Transverse colon (tissue), 4 donors: ENCODE measurements at regions not wholly inside any gene's neighbourhood (a gene's known extent, or its start where the extent isn't known, plus 50 kb on each side); places are given as distances from the start of the nearest gene placed in this dataset.
A peak's percentile ranks its signal among the peaks of the same experiment; 100 is the strongest.
"Not testable (repeated sequence)": the region's sequence is repeated elsewhere in the genome, so short reads cannot be mapped to it uniquely, and the experiment has no call there.

Experiments
- DNase-seq: peaks from one replicate; pipeline ENCODE4 v3.0.0-alpha.2; 2019
- H3K27ac ChIP-seq, 4 donors: fragments of 200-600 bp; sonication (generic); 2 replicates each; pipeline ENCODE4 v1.5.1; 2016 to 2018; ENCODE audit warnings: inconsistent platforms in 4 of 4
- H3K27me3 ChIP-seq: fragments of 200-600 bp; sonication (generic); 2 replicates; pipeline ENCODE4 v1.5.1; 2017; ENCODE audit warnings: inconsistent platforms
- H3K36me3 ChIP-seq, 4 donors: fragments of 200-600 bp; sonication (generic); 2 replicates each; pipeline ENCODE4 v1.5.1; 2017 to 2019; ENCODE audit warnings: inconsistent platforms in 4 of 4
- H3K4me1 ChIP-seq, 4 donors: fragments of 200-600 bp; sonication (generic); 2 replicates each; pipeline ENCODE4 v1.5.1; 2017 to 2020; ENCODE audit warnings: inconsistent platforms in 4 of 4
- H3K4me3 ChIP-seq, 4 donors: fragments of 200-600 bp; sonication (generic); 1 replicate in 1 of 4; 2 replicates in 3 of 4; pipeline versions ENCODE4 v1.5.1 to v1.6.1; 2017 to 2019; ENCODE audit warnings: inconsistent platforms in 4 of 4
- H3K9me3 ChIP-seq, 2 donors: fragments of 200-600 bp; sonication (generic); 2 replicates each; pipeline ENCODE4 v1.5.1; 2017 to 2019; ENCODE audit warnings: inconsistent platforms in 2 of 2
- CTCF ChIP-seq, 5 experiments: fragments of 200-600 bp in 3 of 5; fragments of 450-650 bp in 2 of 5; sonication (generic) in 3 of 5; IDR thresholded peaks; 1 replicate in 2 of 5; 2 replicates in 3 of 5; pipeline ENCODE4 v1.5.1; 2016 to 2017; ENCODE audit warnings: antibody characterized with exemption in 5 of 5, inconsistent platforms in 3 of 5, mild to moderate bottlenecking in 2 of 5, moderate library complexity in 1 of 5
- EP300 ChIP-seq: sonication (generic); formaldehyde crosslinking; IDR thresholded peaks from one replicate; pipeline ENCODE4 v1.6.1; 2017; ENCODE audit warnings: antibody characterized with exemption, low read depth
- POLR2A ChIP-seq: fragments of 450-650 bp; IDR thresholded peaks from one replicate; pipeline ENCODE4 v1.6.1; 2016; ENCODE audit warnings: antibody characterized with exemption, mild to moderate bottlenecking, moderate library complexity
- POLR2AphosphoS5 ChIP-seq, 3 donors: sonication (generic); formaldehyde crosslinking; IDR thresholded peaks; one replicate each; pipeline ENCODE4 v1.6.1; 2016; ENCODE audit warnings: antibody characterized with exemption in 3 of 3
- WGBS, 2 donors: methylation state at CpG; one replicate each; pipeline ENCODE4 v1.1.5; 2018; ENCODE audit warnings: low coverage in 1 of 2; 5-methylcytosine and 5-hydroxymethylcytosine counted together
- in situ Hi-C, 4 donors: fragments of 200-750 bp; cut with MboI; loops; one replicate each; pipeline versions ENCODE4 v1.15.0 to v1.15.1; 2017; ENCODE audit warnings: low sequenced_read_pairs in 3 of 4, low pct_ligation_motif_present in 1 of 4, low pct_unique_long_range_greater_than_20kb in 1 of 4
- intact Hi-C: fragments of 100-400 bp; cut with DNase I; formaldehyde crosslinking; loops from one replicate; pipeline ENCODE4 v1.15.1; 2023; ENCODE audit warnings: low total_unique reads

GRCh38 chr5:157971571-157972216 is 112.7 kb upstream of the CLINT1 start:
- no peaks in the 10 kb centered on the region for H3K36me3 ChIP-seq
- H3K9me3 ChIP-seq, result no peaks in the 10 kb centered on the region
- no peak for DNase-seq
- no peak for TF ChIP-seq POLR2A
- no peak for TF ChIP-seq POLR2AphosphoS5 (IDR thresholded peaks at IDR 0.05)
- no peak for TF ChIP-seq CTCF (IDR thresholded peaks at IDR 0.05)
- TF ChIP-seq EP300, result no peak
- in situ Hi-C loops (no loop called here), intact Hi-C loops (no loop called here)
- WGBS, 2 donors, result 33 to 42% methylated on average over 1 to 5 of the region's 5 CpGs
- H3K27ac ChIP-seq, result peak overlapping the region in 3 of 4 donors; percentile 23 to 46 (median 28)
- H3K27me3 ChIP-seq, result no peaks in the 10 kb centered on the region
- H3K4me1 ChIP-seq, result peaks cover 0 to 5% (median 0%) of the 10 kb centered on the region in 4 donors
- no peak overlapping the region for H3K4me3 ChIP-seq

- H3K4me1 ChIP-seq, in situ Hi-C loops, H3K27me3 ChIP-seq, H3K9me3 ChIP-seq, H3K27ac ChIP-seq, H3K36me3 ChIP-seq, DNase-seq, H3K4me3 ChIP-seq, intact Hi-C loops: not testable (repeated sequence)
- WGBS, 2 donors, result 83 to 87% methylated on average over 1 to 6 of the region's 6 CpGs
Measured at GRCh38 chr5:157968570-157968969, 109.6 kb upstream of the CLINT1 start.

GRCh38 chr5:157965989-157966388 is 107.0 kb upstream of the CLINT1 start:
- WGBS, 2 donors, result 78 to 92% methylated on average over 2 to 9 of the region's 9 CpGs
- Histone ChIP-seq H3K36me3 (no peaks in the 10 kb centered on the region), H3K4me1 (no peaks in the 10 kb centered on the region), H3K9me3 (no peaks in the 10 kb centered on the region), H3K27ac (no peak overlapping the region), H3K27me3 (no peaks in the 10 kb centered on the region), H3K4me3 (no peak overlapping the region)
- intact Hi-C loops, result no loop called here
- DNase-seq, result no peak
- in situ Hi-C loops, result no loop called here
- TF ChIP-seq CTCF (IDR thresholded peaks at IDR 0.05) (no peak), POLR2AphosphoS5 (IDR thresholded peaks at IDR 0.05) (no peak)

- H3K36me3 ChIP-seq, result no peaks in the 10 kb centered on the region
- H3K9me3 ChIP-seq, result no peaks in the 10 kb centered on the region
- DNase-seq, result no peak
- no peaks in the 10 kb centered on the region for H3K27me3 ChIP-seq
- no peak for TF ChIP-seq EP300
- TF ChIP-seq POLR2A, result no peak
- intact Hi-C loops (no loop called here), in situ Hi-C loops (no loop called here)
- H3K27ac ChIP-seq, result no peak overlapping the region
- 41 to 47% methylated on average over 2 of the region's 2 CpGs for WGBS, 2 donors
- no peak overlapping the region for H3K4me3 ChIP-seq
- H3K4me1 ChIP-seq, result no peaks in the 10 kb centered on the region
Measured at GRCh38 chr5:157965040-157965678, 106.2 kb upstream of the CLINT1 start.

- in situ Hi-C loops (no loop called here), intact Hi-C loops (loop anchor here (5.0 kb wide), 1 partner anchor 979 kb away; no protein-coding TSS in a partner anchor)
- TF ChIP-seq CTCF (IDR thresholded peaks at IDR 0.05), result no peak
- TF ChIP-seq POLR2A, result no peak
- TF ChIP-seq EP300, result no peak
- no peak for TF ChIP-seq POLR2AphosphoS5 (IDR thresholded peaks at IDR 0.05)
- Histone ChIP-seq H3K36me3 (no peaks in the 10 kb centered on the region), H3K4me1 (no peaks in the 10 kb centered on the region), H3K4me3 (no peak overlapping the region), H3K27ac (no peak overlapping the region), H3K27me3 (no peaks in the 10 kb centered on the region), H3K9me3 (no peaks in the 10 kb centered on the region)
- 84 to 90% methylated on average over 4 of the region's 4 CpGs for WGBS, 2 donors
- no peak for DNase-seq
Measured at GRCh38 chr5:157963761-157964160, 104.8 kb upstream of the CLINT1 start.
